CD4-positive, alpha-beta T cell treated with Interleukin-1 beta for 1 hour (primary cell): ENCODE measurements at regions not wholly inside any gene's neighbourhood (a gene's known extent, or its start where the extent isn't known, plus 50 kb on each side); places are given as distances from the start of the nearest gene placed in this dataset.
"Not testable (repeated sequence)": the region's sequence is repeated elsewhere in the genome, so short reads cannot be mapped to it uniquely, and the experiment has no call there.

Source experiments
- DNase-seq, 2 donors: peaks; one replicate each; pipeline ENCODE4 v3.0.0-alpha.2; 2020 to 2022

- DNase-seq, result no peak
Observed at GRCh38 chr5:152171888-152172287, 233.2 kb downstream of the NMUR2 start.

DNA sequence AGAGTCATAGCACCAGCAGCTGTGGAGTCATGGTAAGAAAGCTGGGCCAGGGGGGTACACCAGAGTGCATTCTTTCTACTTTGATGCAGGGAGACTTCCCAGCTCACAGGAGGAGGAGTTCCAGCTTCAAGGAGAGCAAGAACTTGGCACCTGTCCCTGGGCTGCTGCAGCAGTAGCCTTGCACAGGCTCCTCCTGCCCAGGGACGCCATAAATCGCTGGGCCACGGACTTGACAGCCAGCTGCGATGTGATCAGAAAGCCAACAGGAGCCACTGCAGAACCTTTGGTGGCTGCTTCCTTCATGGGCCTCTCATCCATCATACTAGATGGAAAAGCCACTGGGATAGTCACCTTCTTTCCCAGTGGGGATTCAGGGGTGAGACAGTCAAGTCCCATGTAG, 234.7 kb downstream of the NMUR2 start:
- DNase-seq, result no peak

DNA sequence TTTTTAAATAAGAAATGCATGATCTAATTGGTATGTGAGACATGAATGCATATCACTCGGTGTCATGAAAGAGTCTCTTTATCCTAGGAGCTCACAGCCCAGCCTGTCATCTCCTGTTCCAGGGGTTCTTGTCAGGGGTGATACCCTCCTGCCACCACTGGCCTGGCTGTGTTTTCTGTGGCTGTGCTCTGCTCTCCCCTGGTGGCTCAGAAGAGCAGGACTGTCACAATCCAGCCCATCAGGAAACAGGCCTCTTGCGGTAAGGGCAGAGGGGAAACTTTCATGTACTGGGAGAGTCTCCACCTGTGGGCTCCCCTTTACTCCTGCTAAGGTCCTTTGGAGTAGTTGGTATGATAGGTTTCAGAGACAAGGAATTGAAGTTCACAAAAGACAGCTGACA, 240.2 kb upstream of the GLRA1 start:
- no peak for DNase-seq

GRCh38 chr5:152159894-152160293, 235.2 kb upstream of the GLRA1 start:
- DNase-seq, result not testable (repeated sequence)

GRCh38 chr5:152154452-152154851, 229.8 kb upstream of the GLRA1 start:
- not testable (repeated sequence) for DNase-seq

- no peak for DNase-seq
Observed at GRCh38 chr5:152151940-152152339, 227.3 kb upstream of the GLRA1 start.

DNA sequence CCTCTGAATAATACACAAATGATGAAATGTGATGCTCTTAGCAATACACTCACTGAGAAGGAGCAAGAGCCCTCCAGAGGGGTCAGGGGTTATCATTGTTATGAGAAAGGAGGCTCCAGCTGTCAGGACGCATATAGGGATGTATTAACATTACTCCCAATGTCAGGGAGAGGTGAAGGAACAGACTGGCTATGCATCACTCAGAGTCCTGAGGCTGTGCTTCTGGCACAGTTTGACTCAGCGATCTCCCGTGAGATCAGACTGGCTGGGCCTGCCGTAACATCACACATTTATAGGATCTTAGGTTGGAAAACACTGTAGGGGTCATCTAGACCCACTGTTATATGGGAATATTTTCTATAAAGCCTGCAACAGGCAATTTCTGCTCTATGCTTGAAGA, 226.5 kb upstream of the GLRA1 start:
- DNase-seq, result no peak

DNA sequence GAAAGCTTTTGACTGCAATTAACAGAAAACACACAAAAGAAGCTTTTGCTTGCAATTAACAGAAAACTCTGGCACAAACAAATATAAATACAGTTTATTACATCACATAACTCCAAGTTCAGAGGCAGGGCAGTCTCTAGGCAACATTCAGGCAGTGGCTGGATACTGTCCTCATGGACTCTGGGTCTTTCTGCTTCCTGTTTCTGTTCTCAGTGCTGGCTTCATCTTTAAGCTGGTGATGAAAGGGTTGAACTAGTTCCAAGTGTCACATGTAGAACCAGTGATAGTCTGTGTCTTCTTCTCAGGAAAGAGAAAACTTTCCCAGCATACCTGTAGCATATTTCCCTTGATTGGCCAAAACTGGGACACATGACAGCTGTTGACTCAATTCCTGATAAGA, 222.6 kb upstream of the GLRA1 start:
- DNase-seq, result no peak

GRCh38 chr5:152146566-152146965, 221.9 kb upstream of the GLRA1 start:
- no peak for DNase-seq

DNA sequence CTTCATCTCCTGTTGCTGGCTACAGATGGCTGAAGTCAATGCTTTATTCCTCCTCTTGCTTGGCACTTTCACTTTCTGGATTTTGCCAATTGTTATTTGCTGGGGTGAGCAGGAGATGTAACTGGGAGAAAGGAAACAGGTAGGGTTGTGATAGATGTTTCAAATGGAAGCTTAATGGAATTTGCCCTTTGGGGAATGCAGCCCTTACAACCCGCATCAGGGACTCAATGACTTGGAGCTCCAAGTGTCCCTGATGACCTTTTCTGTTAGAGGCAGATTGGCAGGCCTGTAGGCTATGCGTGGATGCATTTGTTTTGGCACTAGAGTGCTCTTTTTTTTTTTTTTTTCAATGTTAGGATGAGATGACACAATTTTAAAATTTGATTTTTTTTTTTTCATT, 219.9 kb upstream of the GLRA1 start:
- no peak for DNase-seq

GRCh38 chr5:152144030-152144429, 219.4 kb upstream of the GLRA1 start:
- no peak for DNase-seq

GRCh38 chr5:152142840-152143469, 218.3 kb upstream of the GLRA1 start:
- DNase-seq, result peak; percentile 38 to 64

DNA sequence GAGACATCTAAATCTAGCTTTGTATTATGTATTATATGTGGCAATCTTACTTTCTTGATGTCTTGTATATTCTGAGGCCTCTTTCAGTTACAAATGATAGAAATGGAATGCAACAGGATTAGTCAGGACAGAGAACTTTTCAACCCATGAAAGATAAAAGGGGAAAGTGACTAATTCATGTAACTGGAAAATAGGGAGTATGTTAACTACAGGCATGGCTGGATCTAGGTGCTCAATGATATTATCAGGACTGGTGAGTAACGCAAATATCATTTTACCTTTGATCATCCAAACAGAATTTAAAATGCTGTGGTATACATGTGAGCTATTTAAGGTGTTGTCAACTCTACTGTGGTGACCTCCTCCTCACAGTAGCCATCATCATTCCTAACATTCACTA, 215.7 kb upstream of the GLRA1 start:
- no peak for DNase-seq

- no peak for DNase-seq
Observed at GRCh38 chr5:152137063-152137462, 212.4 kb upstream of the GLRA1 start.

- DNase-seq, result no peak
Observed at GRCh38 chr5:152136321-152136720, 211.7 kb upstream of the GLRA1 start.

GRCh38 chr5:152135827-152136226, 211.2 kb upstream of the GLRA1 start:
- DNase-seq, result no peak

DNA sequence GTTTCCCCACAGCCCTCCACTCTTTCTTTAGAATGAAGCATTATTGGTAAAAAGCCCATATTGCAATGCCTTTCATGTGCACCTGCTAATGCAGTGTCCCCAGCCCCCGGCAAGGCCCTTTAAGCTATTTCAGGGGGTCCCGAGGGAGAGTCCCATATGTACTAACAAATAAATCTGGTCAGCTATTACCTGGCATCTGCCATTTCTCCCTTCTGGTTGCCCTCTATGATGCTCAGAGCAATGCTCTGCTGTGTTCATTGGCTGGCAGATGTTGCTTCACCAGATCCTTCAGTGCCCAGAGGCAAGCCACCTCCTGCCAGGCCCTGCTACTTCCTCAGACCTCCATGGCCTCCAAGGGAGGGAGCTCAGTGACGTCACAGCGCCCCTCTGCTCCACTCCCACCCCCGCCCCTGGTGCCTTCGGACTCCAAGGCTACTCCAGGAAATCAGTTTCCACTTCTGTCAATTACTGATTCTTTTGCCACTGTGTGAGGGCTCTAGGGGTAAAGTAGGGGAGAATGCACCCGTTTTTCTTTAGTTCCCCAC, 201.1 kb upstream of the GLRA1 start:
- no peak for DNase-seq

DNA sequence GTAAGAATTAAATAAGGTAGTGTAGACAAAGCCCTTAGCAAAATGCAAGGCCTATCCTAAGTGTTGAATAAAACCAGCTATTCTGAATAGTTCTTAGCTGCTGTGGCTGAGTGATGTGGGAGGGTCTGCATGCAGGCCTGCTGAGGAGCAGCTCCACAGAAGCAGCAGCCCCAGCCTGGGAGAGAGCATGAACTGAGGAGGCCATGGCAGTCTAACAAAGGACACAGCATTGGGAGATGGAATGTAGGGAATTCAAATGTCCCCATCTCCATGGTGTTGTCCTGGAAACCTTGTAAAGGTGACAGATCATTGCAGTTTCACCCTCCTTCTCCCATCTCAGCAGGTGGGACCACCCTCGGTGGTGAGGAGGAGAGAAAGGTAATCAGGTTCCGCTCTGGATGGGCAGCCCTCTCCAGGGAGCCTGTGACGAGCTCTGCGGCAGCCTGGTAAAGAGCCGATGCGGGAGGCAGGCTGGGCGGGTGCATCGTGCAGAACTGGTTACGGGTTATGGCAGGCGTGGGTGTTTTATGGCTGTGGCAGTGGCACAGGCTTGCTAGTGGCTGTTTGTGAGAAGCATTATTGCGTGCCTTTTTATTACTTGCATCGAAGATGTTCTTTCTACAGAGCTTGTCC, 199.9 kb upstream of the GLRA1 start:
- no peak for DNase-seq

DNA sequence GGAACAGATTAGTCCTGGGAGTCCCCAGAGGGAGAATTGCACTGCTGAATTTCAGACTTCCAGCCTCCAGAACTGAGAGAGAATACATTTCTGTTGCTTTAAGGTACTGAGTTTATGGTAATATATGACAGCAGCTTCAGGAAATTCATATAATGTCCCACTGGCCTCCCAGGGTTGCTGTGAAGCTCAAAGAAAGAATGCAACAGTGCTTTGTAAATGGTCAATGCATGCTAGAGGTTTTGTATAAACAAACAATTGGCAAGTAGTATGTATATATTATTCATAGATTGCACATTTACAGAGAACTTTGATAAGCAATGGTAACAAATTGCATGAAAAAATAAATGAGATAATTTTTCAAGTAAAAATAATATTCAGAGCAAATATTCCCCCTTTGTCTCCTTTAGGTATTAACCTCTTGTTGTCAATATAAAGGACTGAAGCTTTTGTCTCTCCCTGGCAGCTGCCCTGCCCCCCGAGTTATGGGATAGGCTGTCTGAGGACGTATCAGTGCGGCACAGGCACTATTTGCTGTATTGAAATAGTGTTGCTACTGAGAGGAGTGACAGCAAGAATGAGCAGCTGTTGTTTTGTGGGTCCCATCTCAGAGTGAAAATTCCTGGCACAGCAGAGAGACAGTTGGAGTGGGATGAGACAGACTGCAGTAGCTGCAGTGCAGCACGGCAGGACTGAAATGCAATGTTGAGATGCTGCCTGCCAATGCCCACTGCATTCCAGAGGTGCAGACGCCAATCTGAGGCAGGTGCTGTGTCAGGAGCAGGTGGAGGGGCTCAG, 194.2 kb upstream of the GLRA1 start:
- DNase-seq, result no peak

DNA sequence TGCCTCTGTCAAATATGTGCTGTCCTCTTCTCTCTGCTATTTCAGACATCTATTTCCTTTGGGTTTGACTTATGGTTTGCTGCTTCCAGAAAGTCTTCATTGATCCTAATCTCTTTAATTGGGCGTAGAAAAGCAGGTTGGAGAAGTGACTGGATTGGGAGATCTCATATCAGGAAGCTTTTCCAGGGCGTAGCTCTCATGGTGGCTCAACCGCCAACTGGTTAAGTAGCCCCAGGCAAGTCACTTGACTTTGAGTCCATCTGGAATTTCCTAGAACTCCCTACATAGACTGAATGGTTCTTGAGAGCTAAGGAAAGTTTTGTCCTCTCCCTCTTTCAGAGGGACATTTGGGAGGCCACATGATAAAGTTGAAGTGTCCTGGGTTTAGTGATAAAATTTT, 192.3 kb upstream of the GLRA1 start:
- no peak for DNase-seq

DNA sequence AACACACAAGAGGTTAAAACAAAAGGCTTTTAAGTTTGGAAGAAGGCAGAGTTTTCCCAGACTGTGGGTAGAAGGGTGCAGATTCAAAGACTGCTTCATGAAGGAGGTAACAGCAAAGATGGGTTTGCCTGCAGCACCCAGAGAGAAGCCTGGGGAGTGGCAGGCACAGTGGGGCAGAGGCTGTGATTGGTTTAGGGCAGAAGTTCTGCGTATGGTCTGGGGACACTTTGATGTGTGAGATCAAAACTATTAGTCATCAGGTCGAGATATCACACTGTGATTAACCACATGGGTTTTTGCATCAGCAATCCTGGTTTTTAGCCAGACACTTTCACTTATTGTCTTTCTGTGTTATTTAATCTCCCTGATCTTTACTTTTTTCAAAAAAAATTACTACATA, 188.8 kb upstream of the GLRA1 start:
- DNase-seq, result peak; percentile 3 to 60

GRCh38 chr5:152107220-152107619, 182.6 kb upstream of the GLRA1 start:
- no peak for DNase-seq

DNA sequence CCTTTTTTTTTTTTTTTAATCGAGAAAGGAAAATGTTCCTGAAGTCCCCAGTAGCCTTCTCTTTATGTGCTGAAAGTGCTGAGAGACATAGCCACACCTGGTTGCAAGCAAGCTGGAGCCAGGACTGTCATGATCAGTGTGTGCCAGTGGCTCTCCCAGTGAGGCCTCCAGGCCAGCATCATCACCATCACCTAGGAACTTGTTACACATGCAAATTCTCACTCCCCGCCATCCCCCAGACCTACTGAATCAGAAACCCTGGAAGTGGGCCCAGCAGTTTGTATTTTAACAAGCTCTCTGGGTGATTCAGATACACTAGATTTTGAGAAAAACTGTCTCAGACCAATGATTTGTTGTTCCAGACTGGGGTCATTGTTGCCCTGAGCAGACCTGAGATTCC, 181.9 kb upstream of the GLRA1 start:
- DNase-seq, result no peak

DNA sequence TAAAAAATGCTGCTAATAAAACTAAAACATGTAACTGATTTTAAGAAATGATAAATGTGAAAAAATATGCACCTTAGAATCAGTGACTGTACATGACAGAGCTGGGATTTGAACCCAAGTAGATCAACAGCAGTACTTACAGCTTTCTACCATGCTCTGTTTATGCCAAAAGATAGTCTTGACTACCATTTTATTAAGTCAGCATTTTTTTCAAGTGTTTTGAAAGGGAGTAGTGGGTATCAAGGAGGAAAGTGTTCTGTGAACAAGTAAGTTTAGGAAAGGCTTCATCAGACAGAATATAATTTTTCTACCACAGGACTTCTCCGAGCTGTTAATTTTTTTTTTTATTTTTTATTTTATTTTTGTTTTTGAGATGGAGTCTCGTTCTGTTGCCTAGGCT, 180.4 kb upstream of the GLRA1 start:
- no peak for DNase-seq
